ENCODE measurements at regions not wholly inside any gene's neighbourhood (a gene's known extent, or its start where the extent isn't known, plus 50 kb on each side); places are given as distances from the start of the nearest gene placed in this dataset.

DNA sequence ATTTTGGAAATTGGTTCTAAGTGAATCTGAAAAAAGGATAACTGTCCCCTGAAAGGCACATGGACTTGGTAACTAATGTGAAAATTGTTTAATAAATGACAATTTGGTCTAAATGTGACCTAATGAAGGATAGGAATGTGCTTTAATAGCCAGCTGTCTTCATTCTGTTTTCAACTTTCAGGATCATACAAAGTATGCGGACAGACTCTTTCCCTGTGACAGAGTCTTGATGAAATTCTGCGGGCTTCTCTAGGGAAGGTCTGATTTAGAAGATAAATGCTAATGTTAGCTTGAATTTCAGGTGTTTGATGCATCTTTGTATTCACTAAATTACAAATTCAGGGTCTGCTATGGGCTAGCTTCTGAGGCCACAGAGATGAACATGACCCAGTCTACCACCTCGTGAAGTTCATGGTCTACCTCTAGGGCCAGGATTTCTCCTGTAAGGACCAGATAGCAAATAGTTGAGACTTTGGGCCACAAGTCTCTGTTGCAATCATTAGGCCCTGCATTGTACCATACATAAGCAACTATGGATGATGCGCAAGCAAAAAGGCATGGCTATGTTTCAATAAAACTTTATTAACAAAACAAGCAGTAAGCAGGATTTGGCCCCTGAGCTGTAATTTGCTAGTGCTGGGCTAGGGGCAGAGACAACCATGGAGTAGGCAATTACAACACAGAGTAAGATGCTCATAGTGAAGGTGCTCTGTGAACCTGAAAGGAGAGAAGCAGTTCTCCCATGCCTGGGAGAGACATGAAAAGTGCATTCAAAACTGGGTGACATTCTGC is 368.6 kb downstream of the INHBA start:
- no peak for ATAC-seq
- DNase-seq (ENCODE audit: missing footprints), result no peak
- intact Hi-C loops (cut with DNase I), result no loop called here

DNA sequence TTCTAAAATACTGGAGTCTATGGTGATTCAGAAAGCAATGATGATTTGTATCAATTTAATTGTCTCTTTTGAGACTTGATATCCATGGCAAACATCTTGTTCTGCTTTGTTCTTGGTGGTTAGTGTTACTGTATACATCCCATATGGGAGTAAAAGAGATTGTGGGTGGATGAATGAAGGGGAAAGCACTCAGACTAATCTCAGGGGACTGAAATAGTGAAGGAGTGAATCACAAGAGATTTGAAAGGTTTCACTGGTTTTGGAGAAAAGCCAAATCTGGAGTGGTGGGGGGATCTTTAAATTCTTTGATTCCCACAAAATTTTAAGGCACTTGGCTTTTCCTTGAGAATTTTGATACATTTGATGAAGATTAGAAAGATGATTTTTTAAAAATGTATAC is 369.4 kb downstream of the INHBA start:
- intact Hi-C loops (cut with DNase I), result no loop called here
- DNase-seq (ENCODE audit: missing footprints), result no peak
- ATAC-seq, result no peak

DNA sequence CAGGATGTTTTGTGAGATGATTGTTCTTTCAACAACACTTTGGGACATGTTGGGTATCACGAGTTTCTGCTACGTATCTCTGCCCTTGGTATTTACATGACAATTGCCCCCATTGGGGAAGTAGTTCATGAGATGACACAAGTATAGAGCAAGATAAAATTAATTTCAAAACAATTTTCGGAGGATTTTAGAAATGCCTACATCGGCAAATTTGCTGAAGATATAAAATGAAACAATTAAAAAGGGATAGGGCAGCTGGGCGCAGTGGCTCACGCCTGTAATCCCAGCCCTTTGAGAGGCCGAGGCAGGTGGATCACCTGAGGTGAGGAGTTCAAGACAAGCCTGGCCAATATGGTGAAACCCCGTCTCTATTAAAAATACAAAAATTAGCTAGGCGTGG is 371.7 kb downstream of the INHBA start:
- intact Hi-C loops (cut with DNase I), result no loop called here
- DNase-seq (ENCODE audit: missing footprints), result no peak
- no peak for ATAC-seq

DNA sequence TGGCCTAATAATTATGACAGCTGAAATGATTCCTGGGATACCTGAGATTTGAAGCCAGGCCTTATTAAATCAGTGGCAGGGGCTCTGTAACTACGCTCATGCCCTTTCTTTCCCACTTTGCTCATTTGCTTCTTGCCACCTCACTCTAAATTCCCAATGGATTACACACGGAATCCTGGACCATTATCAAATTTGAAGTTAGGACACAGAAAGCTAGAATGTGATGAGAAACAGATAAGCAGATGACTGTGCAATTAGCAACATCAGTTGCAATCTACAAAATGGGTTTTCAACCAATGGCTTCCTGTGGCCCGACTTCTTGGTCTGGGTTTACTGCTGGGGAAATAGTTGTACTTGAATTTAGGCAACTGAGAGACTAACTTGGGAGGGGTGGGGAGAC is 374.3 kb downstream of the INHBA start:
- DNase-seq (ENCODE audit: missing footprints), result no peak
- intact Hi-C loops (cut with DNase I), result no loop called here
- ATAC-seq, result no peak

DNA sequence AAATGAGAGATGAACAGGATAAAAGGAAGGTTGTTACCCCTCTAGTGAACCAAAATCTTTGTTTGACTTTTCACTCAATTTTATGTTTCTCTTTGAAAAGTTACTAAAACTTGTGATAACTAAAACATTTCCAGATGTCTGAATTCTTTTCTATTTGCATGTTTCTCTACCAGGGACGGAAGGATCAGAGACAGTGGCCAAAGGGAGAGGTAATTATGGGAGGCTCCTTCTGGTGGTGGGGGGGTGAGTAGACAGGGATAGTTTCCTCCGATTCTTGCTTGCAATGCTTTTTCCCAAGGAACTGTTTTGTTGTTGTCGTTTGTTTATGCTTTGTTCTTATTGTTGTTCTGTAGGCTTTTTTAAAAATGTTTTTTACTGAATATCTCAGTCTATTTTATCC is 374.8 kb downstream of the INHBA start:
- ATAC-seq (no peak), DNase-seq (ENCODE audit: missing footprints) (no peak)
- intact Hi-C loops (cut with DNase I), result no loop called here

DNA sequence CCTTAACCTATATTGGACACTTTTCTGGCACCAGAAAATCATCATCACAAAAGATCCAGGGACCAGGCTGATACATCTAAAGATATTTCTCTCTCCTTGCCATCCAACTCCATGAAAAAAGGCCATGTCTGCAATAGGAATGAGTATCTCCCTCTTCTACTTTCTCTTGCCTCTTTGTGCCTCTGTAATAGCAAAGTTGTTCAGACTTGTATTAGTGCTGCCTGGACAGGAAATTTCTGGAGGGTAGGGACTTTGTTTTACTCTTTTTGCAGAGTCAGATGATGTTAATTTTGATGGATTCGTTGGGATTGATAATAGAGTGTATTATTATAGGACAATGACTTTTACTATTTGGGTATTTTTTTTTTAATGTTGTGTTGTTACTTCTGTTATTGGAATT is 376.3 kb downstream of the INHBA start:
- DNase-seq (ENCODE audit: missing footprints), result no peak
- ATAC-seq, result no peak
- intact Hi-C loops (cut with DNase I), result no loop called here

DNA sequence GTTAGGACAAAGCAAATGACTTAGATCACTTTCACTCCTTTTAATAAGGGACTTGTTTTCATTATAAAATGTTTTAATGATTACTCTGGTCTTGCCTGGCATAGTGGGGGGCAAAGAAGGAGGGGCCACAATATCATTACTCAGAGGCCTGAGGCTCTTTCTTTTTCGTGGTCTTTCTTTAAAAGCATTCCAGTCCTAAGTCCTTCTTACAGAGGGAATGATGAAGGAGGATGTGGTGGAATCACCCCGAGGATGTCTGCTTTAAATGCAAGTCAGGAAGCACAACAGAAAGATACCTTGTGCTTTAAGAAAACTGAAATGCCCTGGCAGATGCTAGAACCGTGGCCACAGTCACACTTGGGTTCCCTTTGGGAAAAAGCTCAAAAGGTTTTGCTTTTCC is 379.1 kb downstream of the INHBA start:
- no peak for ATAC-seq
- intact Hi-C loops (cut with DNase I), result no loop called here
- no peak for DNase-seq (ENCODE audit: missing footprints)

DNA sequence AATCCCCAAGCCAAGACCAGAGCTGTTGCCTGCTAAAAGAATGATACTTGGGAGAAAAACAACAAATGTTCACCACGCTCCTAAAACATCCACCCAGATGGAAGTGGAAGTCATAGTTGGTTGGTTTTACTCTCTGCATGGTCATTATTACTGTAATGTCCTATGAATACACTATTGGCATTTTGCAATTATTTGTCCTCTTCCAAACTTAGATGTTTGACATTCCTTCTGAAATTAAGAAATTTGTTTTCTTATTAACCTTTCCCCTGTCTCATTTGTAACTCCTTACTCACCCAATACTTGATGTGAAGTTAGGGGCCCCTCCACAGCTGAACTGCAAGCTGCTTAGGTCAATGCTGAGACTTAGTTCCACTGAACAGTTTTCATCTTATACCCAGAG is 383.3 kb downstream of the INHBA start:
- no peak for ATAC-seq
- intact Hi-C loops (cut with DNase I), result no loop called here

DNA sequence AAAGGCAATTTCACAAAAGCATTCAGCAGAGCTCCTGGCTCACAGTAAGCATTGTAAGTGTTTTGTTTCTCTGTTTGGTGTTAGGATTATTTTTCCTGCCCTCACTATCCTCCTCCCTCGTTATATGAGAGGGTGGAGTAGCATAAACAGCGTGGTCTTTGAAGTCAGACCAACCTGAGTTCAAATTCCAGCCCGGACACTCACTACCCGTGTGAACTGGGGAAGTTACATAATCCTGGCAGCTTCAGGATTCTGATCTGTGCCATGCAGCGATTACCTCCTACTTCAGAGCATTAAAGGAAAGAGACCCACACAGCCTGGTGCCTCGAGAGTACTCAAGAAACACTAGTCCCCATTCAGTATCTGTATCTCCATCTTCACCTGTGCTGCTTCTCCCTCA is 386.5 kb downstream of the INHBA start:
- DNase-seq (ENCODE audit: missing footprints) (no peak), ATAC-seq (no peak)
- intact Hi-C loops (cut with DNase I), result no loop called here

More for the DNA sequence above, 383.3 kb downstream of the INHBA start:
- DNase-seq (ENCODE audit: missing footprints), result no peak

DNA sequence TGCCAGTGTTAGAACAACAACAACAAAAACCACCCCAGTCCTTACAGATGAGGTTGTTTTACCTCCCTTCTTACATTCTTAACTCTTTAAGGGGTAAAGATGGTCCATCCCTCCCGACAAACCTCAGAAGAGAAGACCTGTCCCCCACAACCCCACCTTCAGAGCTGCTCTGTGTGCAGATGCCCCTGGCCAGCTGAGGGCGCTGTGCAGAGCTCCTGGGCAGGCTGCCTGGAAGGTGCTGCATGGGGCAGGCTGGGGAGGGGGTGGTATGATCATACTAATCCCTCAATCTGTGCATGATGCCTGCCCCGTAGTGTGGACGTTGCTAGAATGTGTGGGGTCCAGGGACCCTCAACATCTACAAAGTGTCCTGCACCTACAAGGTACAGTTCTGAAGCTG is 387.1 kb downstream of the INHBA start:
- DNase-seq (ENCODE audit: missing footprints), result no peak
- intact Hi-C loops (cut with DNase I), result no loop called here
- no peak for ATAC-seq

DNA sequence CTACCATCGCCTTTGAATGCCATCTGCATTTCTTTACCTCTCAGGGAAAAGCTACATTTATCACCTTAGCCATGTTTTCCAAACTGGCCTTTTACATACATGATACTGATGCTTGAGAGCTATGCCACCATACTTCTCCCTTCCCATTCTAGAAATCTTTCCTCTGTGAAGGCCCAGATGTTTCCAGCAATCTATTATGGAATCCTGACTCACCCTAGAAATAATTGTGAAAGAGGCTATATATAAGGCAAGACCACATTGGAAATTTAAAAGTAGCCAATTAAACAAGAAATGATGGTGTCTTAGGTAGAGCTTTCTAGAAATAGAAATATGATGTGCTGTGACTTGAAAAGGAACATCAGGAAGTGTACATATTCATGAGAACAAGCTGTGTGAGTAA is 389.7 kb downstream of the INHBA start:
- no peak for ATAC-seq
- intact Hi-C loops (cut with DNase I), result no loop called here
- DNase-seq (ENCODE audit: missing footprints), result no peak

DNA sequence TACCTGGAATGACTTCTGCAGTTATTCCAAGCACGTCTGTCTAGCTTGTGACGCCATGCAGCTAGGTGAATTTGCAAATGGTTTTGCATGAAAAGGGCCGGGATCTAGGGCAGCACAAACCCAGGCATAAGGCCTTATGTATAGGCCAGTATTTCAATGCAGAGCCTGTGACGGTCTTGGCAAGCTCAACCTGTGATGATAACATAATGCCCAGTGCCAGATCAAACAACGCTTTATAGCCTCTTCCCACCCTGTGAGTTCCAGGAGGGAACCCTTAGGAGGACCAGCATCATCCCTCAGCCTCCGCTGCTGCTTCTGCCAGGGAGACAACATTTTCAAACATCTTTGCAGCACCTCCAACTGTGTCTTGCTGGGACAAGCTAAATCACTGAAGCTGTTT is 390.7 kb downstream of the INHBA start:
- ATAC-seq (no peak), DNase-seq (ENCODE audit: missing footprints) (no peak)
- intact Hi-C loops (cut with DNase I), result no loop called here

DNA sequence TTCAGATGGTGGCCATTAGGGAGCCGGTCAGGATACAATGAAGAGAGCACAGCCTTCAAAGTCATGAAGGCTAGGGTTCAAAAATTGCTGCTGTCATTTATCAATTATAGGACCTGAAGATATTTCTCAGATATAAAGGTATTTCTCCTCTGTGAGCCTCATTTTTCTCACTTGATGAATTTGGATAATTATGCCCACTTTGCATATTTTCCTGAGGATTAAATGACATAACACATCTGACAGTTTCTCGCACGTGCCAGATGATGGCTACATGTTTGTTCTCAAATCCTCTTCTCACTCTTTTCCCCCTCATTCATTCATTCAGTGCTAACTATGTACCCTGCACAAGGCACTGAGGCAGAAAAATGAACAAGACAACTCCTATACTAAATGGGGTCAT is 391.6 kb downstream of the INHBA start:
- ATAC-seq (no peak), DNase-seq (ENCODE audit: missing footprints) (no peak)
- intact Hi-C loops (cut with DNase I), result no loop called here

DNA sequence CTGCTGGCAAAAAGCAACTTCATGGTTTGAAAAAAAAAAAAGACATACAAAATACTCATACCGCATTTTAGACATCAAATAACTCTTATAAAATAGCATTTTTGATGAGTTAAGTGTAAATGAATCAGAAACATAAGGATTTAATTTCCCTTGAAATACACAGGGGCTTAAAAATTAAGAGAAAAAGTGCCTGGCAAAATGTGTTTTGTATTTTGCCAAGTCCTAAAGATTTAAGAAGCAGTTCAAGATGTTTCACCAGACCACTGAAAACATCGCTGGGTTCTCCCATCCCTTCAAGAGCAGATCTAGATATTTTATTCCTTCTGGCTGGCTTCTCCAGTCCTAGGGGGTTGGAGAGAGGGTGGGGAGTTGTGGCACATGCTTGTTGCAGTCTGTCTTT is 396.4 kb downstream of the INHBA start:
- ATAC-seq (no peak), DNase-seq (ENCODE audit: missing footprints) (no peak)
- intact Hi-C loops (cut with DNase I), result no loop called here

DNA sequence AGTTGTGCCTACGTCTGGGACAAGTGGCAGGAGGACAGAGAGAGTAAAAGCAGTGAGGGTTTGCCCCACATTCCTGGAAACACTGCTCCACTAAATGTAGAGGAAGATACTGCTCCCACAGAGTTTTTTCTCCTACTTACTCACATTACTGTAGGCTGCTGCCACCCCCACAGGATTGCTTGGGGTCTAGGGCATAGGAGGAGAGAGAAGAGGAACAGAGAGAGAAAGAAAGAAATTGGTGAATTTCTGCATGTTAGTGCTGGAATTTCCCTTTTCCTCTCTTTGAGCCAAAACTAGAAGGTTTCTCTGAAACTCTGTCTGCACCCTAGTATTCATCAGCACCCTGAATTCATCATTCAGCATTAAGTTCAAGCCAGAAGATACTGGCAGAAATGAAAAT is 397.9 kb downstream of the INHBA start:
- no peak for ATAC-seq
- intact Hi-C loops (cut with DNase I), result no loop called here
- DNase-seq (ENCODE audit: missing footprints), result no peak

DNA sequence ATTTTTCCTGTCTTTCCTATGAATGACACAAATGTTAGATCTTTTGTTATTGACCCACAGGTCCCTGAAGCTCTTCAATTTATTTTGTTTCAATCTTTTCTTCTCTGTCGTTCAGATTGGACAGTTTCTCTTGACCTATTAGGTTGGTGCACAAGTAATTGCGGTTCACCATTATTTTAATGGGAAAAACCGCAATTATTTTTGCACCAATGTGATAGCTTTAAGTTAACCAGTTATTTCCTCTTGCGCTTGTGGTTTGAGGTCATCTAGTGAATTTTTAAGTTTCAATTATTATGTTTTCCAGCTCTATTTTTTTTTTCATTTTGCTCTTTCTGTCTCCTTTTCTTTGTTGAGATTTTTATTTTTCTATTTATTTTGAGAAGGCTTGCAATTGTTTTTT is 399.2 kb downstream of the INHBA start:
- DNase-seq (ENCODE audit: missing footprints), result no peak
- no peak for ATAC-seq
- intact Hi-C loops (cut with DNase I), result no loop called here

DNA sequence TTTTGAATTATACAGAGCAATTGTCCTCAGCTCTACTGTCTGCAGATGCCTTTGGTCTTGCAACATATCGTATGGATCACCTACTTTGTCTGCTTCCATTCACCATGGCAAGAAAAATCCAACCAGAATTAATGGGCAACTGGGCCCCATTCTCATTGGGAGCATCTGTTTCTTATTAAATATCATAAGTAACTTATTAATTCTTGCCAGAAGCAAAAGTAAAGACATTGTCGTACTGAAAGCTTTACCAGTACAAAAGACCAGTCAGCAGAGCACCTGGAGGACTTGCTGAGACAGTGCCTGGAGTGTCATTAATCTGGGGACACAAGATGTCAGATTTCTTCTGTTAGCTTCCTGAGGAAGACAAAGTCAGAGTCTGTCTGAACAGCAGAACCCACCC is 404.5 kb downstream of the INHBA start:
- no peak for DNase-seq (ENCODE audit: missing footprints)
- intact Hi-C loops (cut with DNase I), result no loop called here
- no peak for ATAC-seq

DNA sequence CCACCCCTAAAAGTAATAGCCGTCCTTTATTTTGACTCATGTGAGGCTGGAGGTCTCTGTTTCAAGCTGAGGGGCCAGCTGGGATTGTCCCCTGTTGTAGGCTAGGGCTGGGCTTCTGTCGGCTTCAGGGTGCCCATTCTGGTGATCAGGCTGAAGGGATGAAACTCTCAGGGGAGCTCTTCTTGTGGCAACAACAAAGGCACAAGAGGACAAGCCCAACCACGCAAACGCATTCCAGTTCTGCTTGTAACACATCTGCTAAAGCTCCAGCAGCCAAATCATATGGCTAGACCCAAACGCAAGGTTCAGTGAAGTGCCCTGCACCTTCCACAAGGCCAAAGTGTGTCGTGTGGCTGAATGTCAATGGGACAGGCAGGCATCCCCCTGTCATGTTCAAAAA is 405.7 kb downstream of the INHBA start:
- ATAC-seq, result no peak
- no peak for DNase-seq (ENCODE audit: missing footprints)
- intact Hi-C loops (cut with DNase I), result no loop called here

DNA sequence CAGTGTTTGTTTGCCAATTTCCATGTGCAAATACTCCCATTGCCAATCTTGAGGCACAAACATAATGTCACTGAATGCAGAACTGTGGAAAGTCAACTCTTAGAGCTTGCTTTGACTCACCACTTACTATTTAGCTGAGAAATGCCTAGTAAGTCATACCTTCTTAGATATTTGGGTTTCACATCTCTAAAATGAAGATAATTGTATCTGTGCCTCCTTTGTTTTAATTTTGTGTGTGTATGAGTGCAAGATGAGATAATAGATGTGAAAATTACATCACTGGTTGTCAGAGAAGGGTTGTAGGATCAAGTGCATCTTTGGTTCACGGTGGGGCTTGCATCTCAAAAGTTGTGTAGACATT is 407.5 kb downstream of the INHBA start:
- ATAC-seq, result no peak
- DNase-seq (ENCODE audit: missing footprints), result no peak
- intact Hi-C loops (cut with DNase I), result no loop called here

DNA sequence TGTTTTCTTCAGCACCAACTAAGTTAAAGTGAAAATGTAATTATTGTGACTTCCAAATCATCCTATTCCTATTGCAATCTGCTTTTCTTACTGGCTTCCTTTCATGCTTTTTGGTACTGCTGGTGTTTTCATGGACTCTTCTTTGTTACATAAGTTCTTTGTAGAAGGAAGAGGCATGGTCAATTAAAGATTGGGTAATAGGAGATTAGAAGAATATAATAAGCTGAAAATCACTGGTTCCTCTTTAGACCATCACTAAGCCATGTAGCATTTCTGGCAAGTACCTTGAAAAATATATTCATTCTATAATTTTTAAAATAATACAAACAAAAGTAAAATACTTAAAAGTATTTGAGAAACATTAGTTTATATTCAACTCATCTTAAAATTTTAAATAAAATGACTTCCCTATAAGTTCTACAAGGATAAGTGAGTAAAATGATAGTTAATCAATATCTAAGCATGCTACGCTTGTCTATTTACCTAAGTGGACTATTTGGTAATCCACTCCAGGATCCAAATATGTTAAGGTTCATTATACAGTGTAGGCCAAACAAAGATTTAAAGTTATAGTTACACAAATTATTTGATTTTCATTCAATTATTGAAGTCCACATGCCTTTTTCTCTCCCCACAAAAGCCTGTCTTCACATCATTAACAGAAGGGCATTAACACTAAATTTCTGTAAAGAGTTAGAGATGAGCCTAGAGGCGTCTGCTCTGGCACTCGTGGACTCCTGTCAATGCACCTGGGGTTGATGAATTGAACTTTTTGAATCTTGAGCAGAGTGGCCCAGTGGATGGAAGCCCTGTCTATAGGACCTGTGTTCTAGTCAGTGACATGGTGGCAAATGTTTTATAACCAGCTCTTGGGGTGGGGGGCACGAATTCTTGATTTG is 408.1 kb downstream of the INHBA start:
- intact Hi-C loops (cut with DNase I), result no loop called here
- ATAC-seq, result no peak
- no peak for DNase-seq (ENCODE audit: missing footprints)
